ENCODE measurements at regions not wholly inside any gene's neighbourhood (a gene's known extent, or its start where the extent isn't known, plus 50 kb on each side); places are given as distances from the start of the nearest gene placed in this dataset.

DNA sequence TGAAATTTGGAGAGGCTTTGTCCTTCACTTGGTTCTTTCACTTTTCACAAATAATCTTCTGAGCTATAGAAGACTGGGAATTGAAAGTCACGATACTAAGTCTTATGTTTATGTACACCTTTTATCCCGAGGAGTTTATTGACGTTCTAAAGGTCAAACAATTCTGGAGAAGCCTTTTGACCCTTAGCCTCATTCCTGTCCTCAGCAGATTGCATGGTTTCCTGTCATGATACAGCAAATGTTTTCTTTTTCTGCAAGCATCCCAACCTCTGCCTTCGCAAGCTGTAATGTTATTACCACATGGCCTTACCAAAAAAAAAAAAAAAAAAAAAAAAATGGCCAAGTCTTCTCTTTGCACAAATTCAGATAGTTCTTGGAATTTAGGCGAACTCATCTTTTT is 411.7 kb upstream of the FLRT2 start:
- TF ChIP-seq POLR2A (IDR thresholded peaks at IDR 0.05; ENCODE audit: low read depth, low read length) (no peak), TAF1 (IDR thresholded peaks at IDR 0.05; ENCODE audit: low read depth, low read length) (no peak)

All from GM12891 (cell line).